CD14-positive monocyte (primary cell): ENCODE measurements at regions not wholly inside any gene's neighbourhood (a gene's known extent, or its start where the extent isn't known, plus 50 kb on each side); places are given as distances from the start of the nearest gene placed in this dataset.

Experiments used
- DNase-seq, 3 donors: peaks; one replicate each; pipeline ENCODE4 v3.0.0-alpha.2; 2011 to 2022
- H2AFZ ChIP-seq: 2 replicates; pipeline ENCODE4 v1.6.0; 2012; ENCODE audit warnings: mild to moderate bottlenecking, low read depth, low read length, inconsistent platforms; ENCODE audit not compliant: insufficient read depth, poor library complexity, severe bottlenecking
- H3K27ac ChIP-seq, 2 donors: 1 replicate in 1 of 2; 2 replicates in 1 of 2; pipeline ENCODE4 v1.5.1; 2012 to 2013; ENCODE audit warnings: low read length in 2 of 2, control low read depth in 1 of 2, inconsistent platforms in 1 of 2, low read depth in 1 of 2, mild to moderate bottlenecking in 1 of 2
- H3K27me3 ChIP-seq, 2 donors: one replicate each; pipeline versions ENCODE4 v1.6.0 to v1.6.1; 2011 to 2013; ENCODE audit warnings: low read length in 2 of 2; ENCODE audit not compliant: control insufficient read depth in 2 of 2, insufficient read depth in 2 of 2
- H3K36me3 ChIP-seq, 2 donors: replicated peaks in 1 of 2; 1 replicate in 1 of 2; 2 replicates in 1 of 2; pipeline versions ENCODE4 v1.5.1 to v1.6.1; 2012 to 2013; ENCODE audit warnings: low read length in 2 of 2, control low read depth in 1 of 2, inconsistent platforms in 1 of 2, mild to moderate bottlenecking in 1 of 2; ENCODE audit not compliant: insufficient read depth in 2 of 2, control insufficient read depth in 1 of 2
- H3K4me1 ChIP-seq, 2 donors: 1 replicate in 1 of 2; 2 replicates in 1 of 2; pipeline versions ENCODE4 v1.5.1 to v1.6.1; 2012 to 2013; ENCODE audit warnings: low read length in 2 of 2, control low read depth in 1 of 2, inconsistent platforms in 1 of 2, mild to moderate bottlenecking in 1 of 2, moderate library complexity in 1 of 2; ENCODE audit not compliant: insufficient read depth in 2 of 2, control insufficient read depth in 1 of 2
- H3K4me2 ChIP-seq: replicated peaks from 2 replicates; pipeline ENCODE3; 2012; ENCODE audit warnings: low read length, moderate library complexity, mild to moderate bottlenecking; ENCODE audit not compliant: poor library complexity, severe bottlenecking; ENCODE audit errors: extremely low read depth
- H3K4me3 ChIP-seq, 3 experiments: fragments of 200-600 bp in 1 of 3; sonication (generic) in 1 of 3; replicated peaks in 1 of 3; 1 replicate in 2 of 3; 2 replicates in 1 of 3; pipeline ENCODE4 v1.5.1; 2011 to 2013; ENCODE audit warnings: low read length in 3 of 3, mild to moderate bottlenecking in 3 of 3, control low read depth in 2 of 3, low read depth in 2 of 3, inconsistent platforms in 1 of 3, moderate library complexity in 1 of 3
- H3K79me2 ChIP-seq: 2 replicates; pipeline ENCODE4 v1.6.0; 2012; ENCODE audit warnings: mild to moderate bottlenecking, control low read depth, inconsistent platforms, low read length, moderate library complexity; ENCODE audit not compliant: insufficient read depth
- H3K9ac ChIP-seq: 2 replicates; pipeline ENCODE4 v1.6.0; 2017; ENCODE audit warnings: low read length, mild to moderate bottlenecking; ENCODE audit not compliant: insufficient read depth, poor library complexity, severe bottlenecking
- H3K9me3 ChIP-seq, 2 donors: replicated peaks in 1 of 2; 1 replicate in 1 of 2; 2 replicates in 1 of 2; pipeline versions ENCODE4 v1.5.1 to v1.6.1; 2012 to 2013; ENCODE audit warnings: low read length in 2 of 2, control low read depth in 1 of 2; ENCODE audit not compliant: control insufficient read depth in 1 of 2, insufficient read depth in 1 of 2
- H4K20me1 ChIP-seq: 2 replicates; pipeline ENCODE4 v1.6.0; 2012; ENCODE audit warnings: mild to moderate bottlenecking, low read length, control low read depth, moderate library complexity; ENCODE audit not compliant: insufficient read depth
- H3K27ac Mint-ChIP-seq, 7 donors: one replicate each; pipeline ENCODE4 v1.8.0; 2020; ENCODE audit warnings: mild to moderate bottlenecking in 7 of 7, mixed read lengths in 7 of 7, moderate library complexity in 6 of 7, inconsistent platforms in 2 of 7
- H3K27me3 Mint-ChIP-seq, 3 donors: one replicate each; pipeline ENCODE4 v1.8.0; 2021 to 2022; ENCODE audit warnings: low read depth in 3 of 3, mild to moderate bottlenecking in 3 of 3, mixed read lengths in 3 of 3, moderate library complexity in 3 of 3, inconsistent platforms in 1 of 3
- H3K36me3 Mint-ChIP-seq, 2 donors: one replicate each; pipeline ENCODE4 v1.8.0; 2020; ENCODE audit warnings: mixed read lengths in 2 of 2, inconsistent platforms in 1 of 2, mild to moderate bottlenecking in 1 of 2
- H3K4me1 Mint-ChIP-seq: one replicate; pipeline ENCODE4 v1.8.0; 2020; ENCODE audit warnings: mild to moderate bottlenecking, mixed read lengths
- H3K4me3 Mint-ChIP-seq, 2 donors: one replicate each; pipeline ENCODE4 v1.8.0; 2020; ENCODE audit warnings: mild to moderate bottlenecking in 2 of 2, mixed read lengths in 2 of 2, moderate library complexity in 1 of 2
- H3K9me3 Mint-ChIP-seq, 7 donors: one replicate each; pipeline ENCODE4 v1.8.0; 2020 to 2022; ENCODE audit warnings: mixed read lengths in 7 of 7, mild to moderate bottlenecking in 6 of 7, moderate library complexity in 6 of 7, inconsistent platforms in 2 of 7
- WGBS: methylation state at CpG from one replicate; pipeline ENCODE4 v1.1.5; 2013; ENCODE audit warnings: missing lambda C conversion rate; ENCODE audit not compliant: insufficient coverage; 5-methylcytosine and 5-hydroxymethylcytosine counted together
- intact Hi-C, 2 donors: fragments of 100-400 bp; cut with micrococcal nuclease; formaldehyde crosslinking; loops; one replicate each; pipeline versions ENCODE4 v1.15.0 to v1.15.1; 2023
- TF ChIP-seq, protein P1 (sequence below): fragments of 200-600 bp; IDR thresholded peaks from one replicate; pipeline ENCODE4 v1.8.0; 2022; ENCODE audit warnings: antibody characterized with exemption, mild to moderate bottlenecking

DNA sequence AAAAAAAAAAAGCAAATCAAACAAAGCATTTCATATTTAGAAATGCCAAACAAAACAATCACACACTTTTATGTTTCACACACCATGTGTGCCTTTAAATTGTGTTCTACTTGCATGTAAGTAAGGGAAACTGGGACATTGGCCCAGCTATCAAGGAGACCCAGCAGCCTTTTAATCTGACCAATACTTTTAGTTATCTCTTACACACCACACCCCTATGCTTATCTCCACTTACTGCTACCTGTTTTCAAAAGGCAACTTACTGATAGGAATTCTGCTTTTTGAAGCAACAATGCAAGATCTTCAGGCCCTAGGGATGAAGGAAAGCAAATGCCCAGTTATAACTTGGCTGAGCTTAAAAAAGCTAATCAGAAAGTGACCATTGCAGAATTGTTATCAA is 1244.8 kb upstream of the SORCS1 start:
- Histone ChIP-seq H3K36me3 (no peaks in the 10 kb centered on the region), H3K4me2 (no peak overlapping the region), H3K27me3 (no peaks in the 10 kb centered on the region), H3K79me2 (no peaks in the 10 kb centered on the region), H3K9me3 (peaks cover 0 to 4% of the 10 kb centered on the region in 2 donors), H4K20me1 (no peaks in the 10 kb centered on the region), H3K4me1 (peaks cover 13 to 22% of the 10 kb centered on the region in 2 donors), H3K27ac (no peak overlapping the region), H3K9ac (no peak overlapping the region), H2AFZ (no peak overlapping the region), H3K4me3 (no peak overlapping the region)
- H3K4me1 Mint-ChIP-seq: peaks cover 21% of the 10 kb centered on the region
- DNase-seq: no peak
- H3K27ac Mint-ChIP-seq: no peak overlapping the region
- no peaks in the 10 kb centered on the region for H3K36me3 Mint-ChIP-seq
- peaks cover 0 to 3% (median 0%) of the 10 kb centered on the region in 7 donors for H3K9me3 Mint-ChIP-seq
- no peak overlapping the region for H3K4me3 Mint-ChIP-seq
- TF ChIP-seq, protein P1, sequence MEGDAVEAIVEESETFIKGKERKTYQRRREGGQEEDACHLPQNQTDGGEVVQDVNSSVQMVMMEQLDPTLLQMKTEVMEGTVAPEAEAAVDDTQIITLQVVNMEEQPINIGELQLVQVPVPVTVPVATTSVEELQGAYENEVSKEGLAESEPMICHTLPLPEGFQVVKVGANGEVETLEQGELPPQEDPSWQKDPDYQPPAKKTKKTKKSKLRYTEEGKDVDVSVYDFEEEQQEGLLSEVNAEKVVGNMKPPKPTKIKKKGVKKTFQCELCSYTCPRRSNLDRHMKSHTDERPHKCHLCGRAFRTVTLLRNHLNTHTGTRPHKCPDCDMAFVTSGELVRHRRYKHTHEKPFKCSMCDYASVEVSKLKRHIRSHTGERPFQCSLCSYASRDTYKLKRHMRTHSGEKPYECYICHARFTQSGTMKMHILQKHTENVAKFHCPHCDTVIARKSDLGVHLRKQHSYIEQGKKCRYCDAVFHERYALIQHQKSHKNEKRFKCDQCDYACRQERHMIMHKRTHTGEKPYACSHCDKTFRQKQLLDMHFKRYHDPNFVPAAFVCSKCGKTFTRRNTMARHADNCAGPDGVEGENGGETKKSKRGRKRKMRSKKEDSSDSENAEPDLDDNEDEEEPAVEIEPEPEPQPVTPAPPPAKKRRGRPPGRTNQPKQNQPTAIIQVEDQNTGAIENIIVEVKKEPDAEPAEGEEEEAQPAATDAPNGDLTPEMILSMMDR: no peak
- intact Hi-C loops: no loop called here
- peaks cover 0 to 1% (median 0%) of the 10 kb centered on the region in 3 donors for H3K27me3 Mint-ChIP-seq

- H3K9me3 ChIP-seq: peaks cover 0 to 4% of the 10 kb centered on the region in 2 donors
- H4K20me1 ChIP-seq: no peaks in the 10 kb centered on the region
- no peak overlapping the region for H3K4me3 ChIP-seq
- Mint-ChIP-seq H3K27me3 (peaks cover 0 to 2% (median 0%) of the 10 kb centered on the region in 3 donors), H3K27ac (peak overlapping the region in 1 of 7 donors; percentile 73), H3K36me3 (no peaks in the 10 kb centered on the region), H3K4me3 (no peak overlapping the region), H3K4me1 (peaks cover 5% of the 10 kb centered on the region), H3K9me3 (peaks cover 0 to 3% (median 1%) of the 10 kb centered on the region in 7 donors)
- no peak for DNase-seq
- no peaks in the 10 kb centered on the region for H3K36me3 ChIP-seq
- no peak overlapping the region for H2AFZ ChIP-seq
- H3K79me2 ChIP-seq: no peaks in the 10 kb centered on the region
- H3K27ac ChIP-seq: no peak overlapping the region
- no CpG with 5 or more reads among the region's 1 CpG for WGBS
- no peak overlapping the region for H3K9ac ChIP-seq
- TF ChIP-seq, protein P1: no peak
- H3K4me2 ChIP-seq: no peak overlapping the region
- H3K4me1 ChIP-seq: no peaks in the 10 kb centered on the region
- no peaks in the 10 kb centered on the region for H3K27me3 ChIP-seq
- intact Hi-C loops: no loop called here
These were observed 1239.6 kb upstream of the SORCS1 start for GRCh38 chr10:108404155-108404554.
